Caco-2 (cell line): ENCODE measurements at regions not wholly inside any gene's neighbourhood (a gene's known extent, or its start where the extent isn't known, plus 50 kb on each side); places are given as distances from the start of the nearest gene placed in this dataset.

Experiments used
- BruUV-seq: library from RNA; stranded (reverse); fragments of 400-500 nt; replicated peaks from 2 replicates; lab custom pipeline; 2021; lab: Mats Ljungman, UMichigan
- CTCF ChIA-PET: fragments of 300-600 bp; sonication (Branson Sonifier 250); formaldehyde crosslinking; loops from one replicate; lab custom pipeline; 2022; ENCODE audit warnings: antibody characterized with exemption; lab: Charles Lee
- POLR2A ChIA-PET: fragments of 300-600 bp; sonication (Branson Sonifier 250); formaldehyde crosslinking; loops from one replicate; lab custom pipeline; 2022; ENCODE audit warnings: antibody characterized with exemption; lab: Charles Lee
- DNase-seq, 2 experiments: peaks; one replicate each; pipeline versions ENCODE4 v3.0.0 to v3.0.0-alpha.2; 2020 to 2022
- H3K27me3 ChIP-seq: replicated peaks from 2 replicates; pipeline ENCODE4 v1.6.0; 2011; ENCODE audit warnings: low read length; ENCODE audit not compliant: control insufficient read depth, insufficient read depth
- H3K36me3 ChIP-seq: 2 replicates; pipeline ENCODE4 v1.5.1; 2011; ENCODE audit warnings: low read length; ENCODE audit not compliant: control insufficient read depth, insufficient read depth
- H3K4me1 ChIP-seq: fragments of 250-450 bp; sonication (Bioruptor Pico); 2 replicates; pipeline ENCODE4 v1.5.1; 2020; ENCODE audit warnings: mild to moderate bottlenecking
- H3K4me3 ChIP-seq: 2 replicates; pipeline ENCODE4 v1.5.1; 2011; ENCODE audit warnings: low read depth, mild to moderate bottlenecking, control low read depth, low read length
- H3K9me3 ChIP-seq: fragments of 250-450 bp; sonication (Bioruptor Pico); 2 replicates; pipeline ENCODE4 v1.5.1; 2020; ENCODE audit warnings: mild to moderate bottlenecking, moderate library complexity
- H3K27ac Mint-ChIP-seq: one replicate; pipeline ENCODE4 v1.8.0; 2022; ENCODE audit warnings: mixed read lengths; ENCODE audit not compliant: unreplicated experiment
- H3K27me3 Mint-ChIP-seq: one replicate; pipeline ENCODE4 v1.8.0; 2022; ENCODE audit warnings: mixed read lengths; ENCODE audit not compliant: insufficient read depth, unreplicated experiment
- H3K36me3 Mint-ChIP-seq: one replicate; pipeline ENCODE4 v1.8.0; 2022; ENCODE audit warnings: mild to moderate bottlenecking, mixed read lengths; ENCODE audit not compliant: insufficient read depth, unreplicated experiment
- H3K4me1 Mint-ChIP-seq: one replicate; pipeline ENCODE4 v1.8.0; 2022; ENCODE audit warnings: low read depth, mixed read lengths; ENCODE audit not compliant: unreplicated experiment
- H3K4me3 Mint-ChIP-seq: one replicate; pipeline ENCODE4 v1.8.0; 2022; ENCODE audit warnings: mild to moderate bottlenecking, moderate library complexity, mixed read lengths; ENCODE audit not compliant: unreplicated experiment
- H3K9me3 Mint-ChIP-seq: one replicate; pipeline ENCODE4 v1.8.0; 2022; ENCODE audit warnings: mixed read lengths; ENCODE audit not compliant: unreplicated experiment
- CTCF ChIP-seq, 2 experiments: fragments of 200-600 bp in 1 of 2; IDR thresholded peaks; 1 replicate in 1 of 2; 2 replicates in 1 of 2; pipeline versions ENCODE4 v1.5.1 to v1.8.0; 2011 to 2022; ENCODE audit warnings: antibody characterized with exemption in 1 of 2, control low read depth in 1 of 2, inconsistent platforms in 1 of 2, low read depth in 1 of 2, low read length in 1 of 2, mild to moderate bottlenecking in 1 of 2, moderate library complexity in 1 of 2; ENCODE audit not compliant: insufficient read depth in 1 of 2, severe bottlenecking in 1 of 2, unreplicated experiment in 1 of 2
- intact Hi-C: fragments of 100-400 bp; cut with micrococcal nuclease; formaldehyde crosslinking; loops from one replicate; pipeline ENCODE4 v1.10.0; 2022; ENCODE audit not compliant: unreplicated experiment

- H3K4me1 ChIP-seq = 0 out of 2 replicates have a peak, but pooled peaks cover under 1% of the 10 kb centered on the region
- no peak overlapping the region for H3K4me3 ChIP-seq
- DNase-seq = no peak
- no peak for TF ChIP-seq CTCF (IDR thresholded peaks at IDR 0.05; ENCODE audit: insufficient read depth in 1 of 2, low read depth in 1 of 2, low read length in 1 of 2, severe bottlenecking in 1 of 2, unreplicated experiment in 1 of 2)
- Mint-ChIP-seq H3K36me3 (no peaks in the 10 kb centered on the region), H3K27ac (no peak overlapping the region), H3K27me3 (no peaks in the 10 kb centered on the region), H3K4me1 (peaks cover under 1% of the 10 kb centered on the region), H3K4me3 (no peak overlapping the region), H3K9me3 (peaks cover 13% of the 10 kb centered on the region)
- no TSS peak for BruUV-seq
- ChIA-PET CTCF (no interaction called here), POLR2A (no interaction called here)
- intact Hi-C loops = no loop called here
- H3K36me3 ChIP-seq = no peaks in the 10 kb centered on the region
- no peaks in the 10 kb centered on the region for H3K27me3 ChIP-seq
- H3K9me3 ChIP-seq = no peaks in the 10 kb centered on the region
Observed at GRCh38 chr7:41097501-41097900, 605.4 kb downstream of the INHBA start.

GRCh38 chr7:41096917-41097316 lies 606.0 kb downstream of the INHBA start:
- no peak for TF ChIP-seq CTCF (IDR thresholded peaks at IDR 0.05; ENCODE audit: insufficient read depth in 1 of 2, low read depth in 1 of 2, low read length in 1 of 2, severe bottlenecking in 1 of 2, unreplicated experiment in 1 of 2)
- POLR2A ChIA-PET = no interaction called here
- BruUV-seq = no TSS peak
- DNase-seq = no peak
- no peaks in the 10 kb centered on the region for H3K27me3 Mint-ChIP-seq
- H3K27ac Mint-ChIP-seq = no peak overlapping the region
- CTCF ChIA-PET = no interaction called here
- intact Hi-C loops = no loop called here
- no peaks in the 10 kb centered on the region for H3K36me3 ChIP-seq
- H3K4me3 Mint-ChIP-seq = no peak overlapping the region
- H3K4me1 ChIP-seq = peaks cover 6% of the 10 kb centered on the region; the same call in 1 of the 2 replicates
- peaks cover 9% of the 10 kb centered on the region for H3K9me3 Mint-ChIP-seq
- H3K27me3 ChIP-seq = no peaks in the 10 kb centered on the region
- H3K4me1 Mint-ChIP-seq = peaks cover 7% of the 10 kb centered on the region
- H3K4me3 ChIP-seq = no peak overlapping the region
- H3K36me3 Mint-ChIP-seq = no peaks in the 10 kb centered on the region
- H3K9me3 ChIP-seq = no peaks in the 10 kb centered on the region

GRCh38 chr7:41093141-41093540 lies 609.7 kb downstream of the INHBA start:
- H3K36me3 Mint-ChIP-seq = no peaks in the 10 kb centered on the region
- H3K27ac Mint-ChIP-seq = peak overlapping the region; percentile 2
- Histone ChIP-seq H3K9me3 (no peaks in the 10 kb centered on the region), H3K27me3 (no peaks in the 10 kb centered on the region), H3K4me3 (no peak overlapping the region), H3K4me1 (peaks cover 6% of the 10 kb centered on the region; the same call in 1 of the 2 replicates), H3K36me3 (no peaks in the 10 kb centered on the region)
- no peaks in the 10 kb centered on the region for H3K27me3 Mint-ChIP-seq
- ChIA-PET CTCF (no interaction called here), POLR2A (no interaction called here)
- no peak for TF ChIP-seq CTCF (IDR thresholded peaks at IDR 0.05; ENCODE audit: insufficient read depth in 1 of 2, low read depth in 1 of 2, low read length in 1 of 2, severe bottlenecking in 1 of 2, unreplicated experiment in 1 of 2)
- H3K4me1 Mint-ChIP-seq = peaks cover 9% of the 10 kb centered on the region
- no TSS peak for BruUV-seq
- no peak for DNase-seq
- intact Hi-C loops = no loop called here
- peaks cover 10% of the 10 kb centered on the region for H3K9me3 Mint-ChIP-seq
- no peak overlapping the region for H3K4me3 Mint-ChIP-seq
